GM20000 (cell line): ENCODE measurements at regions not wholly inside any gene's neighbourhood (a gene's known extent, or its start where the extent isn't known, plus 50 kb on each side); places are given as distances from the start of the nearest gene placed in this dataset.

Experiments
- DNase-seq: peaks from one replicate; pipeline ENCODE4 v3.0.0; 2012; ENCODE audit warnings: low spot score
- TF ChIP-seq, protein P1 (sequence below): IDR thresholded peaks from 2 replicates; pipeline ENCODE4 v1.5.1; 2012; ENCODE audit warnings: mild to moderate bottlenecking, control low read depth; ENCODE audit errors: extremely low read depth, missing control alignments

DNA sequence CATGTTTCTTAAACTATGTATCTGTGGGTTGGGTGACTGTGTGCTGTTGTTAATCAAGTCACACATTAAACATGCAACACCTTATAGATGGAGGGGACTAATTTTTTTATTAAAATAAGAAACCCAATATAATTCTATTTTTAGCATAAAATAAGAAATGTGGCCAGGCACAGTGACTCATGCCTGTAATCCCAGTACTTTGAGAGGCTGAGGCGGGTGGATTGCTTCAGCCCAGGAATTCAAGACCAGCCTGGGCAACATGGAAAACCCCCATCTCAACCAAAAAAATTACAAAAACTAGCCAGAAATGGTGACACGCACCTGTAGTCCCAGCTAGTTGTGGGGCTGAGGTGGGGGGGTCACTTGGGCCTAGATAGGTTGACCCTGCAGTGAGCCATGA lies 1021.0 kb downstream of the EPHA3 start:
- DNase-seq, result no peak
- TF ChIP-seq, protein P1, sequence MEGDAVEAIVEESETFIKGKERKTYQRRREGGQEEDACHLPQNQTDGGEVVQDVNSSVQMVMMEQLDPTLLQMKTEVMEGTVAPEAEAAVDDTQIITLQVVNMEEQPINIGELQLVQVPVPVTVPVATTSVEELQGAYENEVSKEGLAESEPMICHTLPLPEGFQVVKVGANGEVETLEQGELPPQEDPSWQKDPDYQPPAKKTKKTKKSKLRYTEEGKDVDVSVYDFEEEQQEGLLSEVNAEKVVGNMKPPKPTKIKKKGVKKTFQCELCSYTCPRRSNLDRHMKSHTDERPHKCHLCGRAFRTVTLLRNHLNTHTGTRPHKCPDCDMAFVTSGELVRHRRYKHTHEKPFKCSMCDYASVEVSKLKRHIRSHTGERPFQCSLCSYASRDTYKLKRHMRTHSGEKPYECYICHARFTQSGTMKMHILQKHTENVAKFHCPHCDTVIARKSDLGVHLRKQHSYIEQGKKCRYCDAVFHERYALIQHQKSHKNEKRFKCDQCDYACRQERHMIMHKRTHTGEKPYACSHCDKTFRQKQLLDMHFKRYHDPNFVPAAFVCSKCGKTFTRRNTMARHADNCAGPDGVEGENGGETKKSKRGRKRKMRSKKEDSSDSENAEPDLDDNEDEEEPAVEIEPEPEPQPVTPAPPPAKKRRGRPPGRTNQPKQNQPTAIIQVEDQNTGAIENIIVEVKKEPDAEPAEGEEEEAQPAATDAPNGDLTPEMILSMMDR, result no peak

- TF ChIP-seq, protein P1, result no peak
- DNase-seq, result no peak
Observed at GRCh38 chr3:90129730-90130129, 1022.3 kb downstream of the EPHA3 start.

GRCh38 chr3:90132197-90132596 lies 1024.8 kb downstream of the EPHA3 start:
- no peak for DNase-seq
- TF ChIP-seq, protein P1, result no peak

- TF ChIP-seq, protein P1, result no peak
- no peak for DNase-seq
Observed at GRCh38 chr3:90134090-90134489, 1026.7 kb downstream of the EPHA3 start.

DNA sequence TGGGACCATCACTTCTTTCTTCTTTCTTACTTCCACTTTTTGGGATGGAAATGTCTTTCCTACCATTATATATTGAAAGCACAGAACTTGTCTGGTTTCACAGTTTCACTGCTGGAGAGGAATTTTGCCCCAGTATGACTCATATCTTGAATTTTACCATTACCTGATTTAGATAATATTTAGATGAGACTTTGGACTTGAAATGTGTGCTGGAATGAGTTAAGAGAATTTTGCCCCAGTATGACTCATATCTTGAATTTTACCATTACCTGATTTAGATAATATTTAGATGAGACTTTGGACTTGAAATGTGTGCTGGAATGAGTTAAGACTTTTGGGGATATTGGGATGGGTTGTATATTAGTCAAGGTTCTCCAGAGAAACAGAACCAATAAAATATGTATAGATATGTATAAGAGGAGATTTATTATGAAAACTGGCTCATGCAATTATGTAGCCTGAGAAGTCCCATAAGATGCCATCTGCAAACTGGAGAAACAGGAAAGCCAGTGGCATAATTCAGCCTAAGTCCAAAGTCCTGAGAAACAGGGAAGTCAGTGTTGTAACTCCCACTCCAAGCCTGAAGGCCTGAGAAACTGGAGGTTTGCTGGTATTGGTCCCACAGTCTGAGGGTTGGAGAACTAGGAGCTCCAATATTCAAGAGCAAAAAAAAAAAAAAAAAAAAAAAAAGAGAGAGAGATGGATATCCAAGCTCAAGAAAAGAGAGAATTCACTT lies 1029.2 kb downstream of the EPHA3 start:
- TF ChIP-seq, protein P1, result no peak
- no peak for DNase-seq

- TF ChIP-seq, protein P1, result no peak
- DNase-seq, result no peak
Observed at GRCh38 chr3:90145094-90145860, 1037.9 kb downstream of the EPHA3 start.

- no peak for DNase-seq
Observed at GRCh38 chr3:90180096-90180495, 1072.7 kb downstream of the EPHA3 start.

More at GRCh38 chr3:90180096-90180495, 1072.7 kb downstream of the EPHA3 start:
- TF ChIP-seq, protein P1, result no peak
